22Rv1 (cell line): ENCODE measurements at regions not wholly inside any gene's neighbourhood (a gene's known extent, or its start where the extent isn't known, plus 50 kb on each side); places are given as distances from the start of the nearest gene placed in this dataset.

Experiments used
- ZFX ChIP-seq: fragments of 450-650 bp; IDR thresholded peaks from 2 replicates; pipeline ENCODE4 v1.6.1; 2017; ENCODE audit warnings: antibody characterized with exemption, borderline replicate concordance
- TF ChIP-seq, protein P1 (sequence below): fragments of 450-650 bp; IDR thresholded peaks from 2 replicates; pipeline ENCODE4 v1.5.1; 2017; ENCODE audit warnings: mild to moderate bottlenecking

GRCh38 chr10:118907051-118907450, 122.5 kb upstream of the NANOS1 start:
- TF ChIP-seq, protein P1, sequence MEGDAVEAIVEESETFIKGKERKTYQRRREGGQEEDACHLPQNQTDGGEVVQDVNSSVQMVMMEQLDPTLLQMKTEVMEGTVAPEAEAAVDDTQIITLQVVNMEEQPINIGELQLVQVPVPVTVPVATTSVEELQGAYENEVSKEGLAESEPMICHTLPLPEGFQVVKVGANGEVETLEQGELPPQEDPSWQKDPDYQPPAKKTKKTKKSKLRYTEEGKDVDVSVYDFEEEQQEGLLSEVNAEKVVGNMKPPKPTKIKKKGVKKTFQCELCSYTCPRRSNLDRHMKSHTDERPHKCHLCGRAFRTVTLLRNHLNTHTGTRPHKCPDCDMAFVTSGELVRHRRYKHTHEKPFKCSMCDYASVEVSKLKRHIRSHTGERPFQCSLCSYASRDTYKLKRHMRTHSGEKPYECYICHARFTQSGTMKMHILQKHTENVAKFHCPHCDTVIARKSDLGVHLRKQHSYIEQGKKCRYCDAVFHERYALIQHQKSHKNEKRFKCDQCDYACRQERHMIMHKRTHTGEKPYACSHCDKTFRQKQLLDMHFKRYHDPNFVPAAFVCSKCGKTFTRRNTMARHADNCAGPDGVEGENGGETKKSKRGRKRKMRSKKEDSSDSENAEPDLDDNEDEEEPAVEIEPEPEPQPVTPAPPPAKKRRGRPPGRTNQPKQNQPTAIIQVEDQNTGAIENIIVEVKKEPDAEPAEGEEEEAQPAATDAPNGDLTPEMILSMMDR: no peak
- no peak for TF ChIP-seq ZFX
